NCI-H1694 treated with DMSO at 0.1 percent for 48 hours (cell line): ENCODE measurements at regions not wholly inside any gene's neighbourhood (a gene's known extent, or its start where the extent isn't known, plus 50 kb on each side); places are given as distances from the start of the nearest gene placed in this dataset.

Experiments used
- DNase-seq: peaks from one replicate; lab custom pipeline; 2025; lab: John Stamatoyannopoulos, UW

DNA sequence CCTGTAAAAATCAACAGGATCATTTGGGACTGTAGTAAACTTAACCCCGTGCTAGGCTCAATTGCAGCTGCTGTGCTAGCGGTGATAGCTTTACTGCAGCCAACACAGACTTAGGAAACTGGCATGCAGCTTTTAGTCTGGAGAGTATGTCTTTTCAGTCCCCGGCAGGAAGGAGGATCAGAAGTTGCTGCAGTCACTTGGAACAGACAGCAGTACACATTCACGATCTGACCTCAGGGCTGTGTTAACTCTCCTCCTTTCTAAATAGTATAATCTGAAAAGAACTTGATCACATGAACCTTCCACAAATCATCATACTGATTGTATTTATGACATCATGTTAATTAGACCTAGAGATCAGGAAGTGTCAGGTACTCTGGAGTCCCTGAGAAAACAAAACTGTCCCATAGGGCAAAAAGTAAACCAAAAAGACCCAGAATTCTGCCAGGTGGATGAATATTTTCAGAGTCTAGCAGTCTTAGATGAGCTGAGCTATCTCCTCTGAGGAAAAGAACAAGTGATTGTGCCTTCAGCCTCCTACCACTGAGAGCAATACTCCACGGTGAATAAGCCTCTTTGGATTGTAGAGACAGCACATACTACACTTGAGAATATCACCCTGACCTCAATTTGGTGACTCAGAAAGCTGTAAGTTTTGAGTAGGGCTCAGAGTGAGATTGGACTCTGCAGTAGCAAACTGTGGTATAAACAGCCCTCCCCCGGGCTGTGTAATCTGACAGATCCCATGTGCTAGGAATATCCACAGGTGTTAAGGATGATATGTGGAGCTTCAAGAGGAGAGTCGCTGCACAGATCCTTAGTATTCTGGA is 181.0 kb upstream of the GPR12 start:
- no peak for DNase-seq

GRCh38 chr13:26934096-26934495 is 173.5 kb upstream of the GPR12 start:
- no peak for DNase-seq

DNA sequence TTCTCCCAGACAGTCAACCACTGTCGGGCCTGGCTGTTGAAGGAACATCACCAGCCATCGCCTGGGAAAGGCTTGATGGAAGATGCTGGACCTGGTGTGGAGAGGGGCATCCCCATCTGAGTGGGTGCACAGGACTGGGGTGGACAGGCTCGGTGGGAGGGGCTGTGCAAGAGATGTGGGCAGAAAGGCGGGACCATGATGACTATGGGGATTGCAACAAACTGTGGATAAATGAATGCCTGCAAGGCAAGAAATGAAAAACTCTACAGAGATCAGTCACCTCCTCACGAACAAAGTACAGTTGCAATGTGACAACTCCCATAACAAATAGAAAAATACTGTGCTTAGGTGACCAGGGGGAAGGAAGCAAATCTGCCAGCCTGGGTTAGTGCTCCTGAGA is 171.9 kb upstream of the GPR12 start:
- DNase-seq = no peak

- peak; percentile 73 for DNase-seq
Observed at GRCh38 chr13:26929971-26930730, 169.6 kb upstream of the GPR12 start.

DNA sequence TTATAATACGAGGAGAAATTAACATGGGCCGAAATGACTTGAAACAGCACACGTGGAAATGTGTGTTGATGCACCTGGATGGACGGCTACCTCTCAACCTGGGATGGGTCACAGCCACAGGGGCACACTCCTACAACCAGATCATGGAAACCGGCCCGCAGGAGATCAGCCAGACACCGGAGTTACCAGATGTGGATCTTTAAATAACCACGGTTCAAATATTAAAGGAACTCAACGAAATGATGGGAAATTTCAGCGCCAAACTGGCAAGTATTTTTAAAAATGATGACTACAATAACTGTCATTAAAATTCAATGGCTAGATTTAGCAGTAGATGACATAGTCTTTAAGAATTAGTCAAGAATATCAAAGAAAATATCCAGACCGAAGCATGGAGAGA is 166.9 kb upstream of the GPR12 start:
- no peak for DNase-seq

- no peak for DNase-seq
Observed at GRCh38 chr13:26926371-26926770, 165.8 kb upstream of the GPR12 start.

GRCh38 chr13:26923824-26924605 is 163.4 kb upstream of the GPR12 start:
- DNase-seq = no peak

DNA sequence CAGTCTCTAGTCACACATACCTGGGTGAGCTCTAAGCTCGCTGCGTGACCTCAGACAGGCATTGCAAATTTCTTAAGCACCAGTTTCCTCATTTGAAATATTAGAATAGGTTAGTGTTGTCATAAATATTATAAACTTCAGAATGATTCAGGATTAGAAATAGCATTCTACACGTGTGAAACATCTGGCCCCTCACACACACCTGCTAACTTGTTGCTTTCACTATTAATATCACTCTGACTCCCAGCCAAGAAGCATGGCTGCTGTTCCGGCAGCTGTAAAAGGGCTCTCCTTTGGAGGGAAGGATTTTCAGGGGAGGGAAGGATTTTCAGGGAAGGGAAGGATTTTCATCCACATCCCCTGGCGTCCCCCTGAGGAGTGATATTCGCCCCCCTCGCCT is 161.3 kb upstream of the GPR12 start:
- DNase-seq = no peak

DNA sequence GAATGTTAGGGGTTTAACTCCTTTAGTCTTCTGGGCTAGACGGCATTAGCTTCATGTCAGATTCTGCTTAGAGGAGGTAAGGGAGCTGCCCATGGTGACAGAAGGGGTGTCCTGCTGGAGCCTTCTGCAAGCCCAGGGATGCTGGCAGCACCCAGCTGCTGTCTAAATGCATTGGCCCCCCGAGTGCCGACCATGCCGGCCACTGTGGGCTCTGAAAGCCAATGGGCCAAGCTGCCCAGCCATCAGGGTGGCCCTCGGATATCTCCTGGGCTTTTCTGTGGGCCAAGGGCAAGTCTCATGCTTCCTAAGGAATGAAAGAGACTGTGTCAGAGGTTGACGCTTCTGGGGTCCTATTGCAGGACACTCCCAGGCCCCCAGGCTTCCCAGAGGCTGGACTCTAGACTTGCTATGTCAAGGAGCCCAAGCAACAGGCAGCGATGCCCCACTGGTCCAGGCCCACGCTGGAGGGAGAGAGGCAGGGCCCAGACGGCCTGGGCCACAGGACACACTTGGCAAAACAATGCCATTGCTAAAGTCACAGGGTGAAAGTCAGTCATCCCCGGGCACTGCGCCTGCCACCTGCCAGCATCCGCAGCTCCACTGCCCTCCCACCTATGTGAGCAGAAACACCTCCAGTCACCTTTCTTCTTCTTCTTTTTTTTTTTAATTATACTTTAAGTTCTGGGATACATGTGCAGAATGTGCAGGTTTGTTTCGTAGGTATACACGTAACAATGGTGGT is 160.2 kb upstream of the GPR12 start:
- DNase-seq = no peak

DNA sequence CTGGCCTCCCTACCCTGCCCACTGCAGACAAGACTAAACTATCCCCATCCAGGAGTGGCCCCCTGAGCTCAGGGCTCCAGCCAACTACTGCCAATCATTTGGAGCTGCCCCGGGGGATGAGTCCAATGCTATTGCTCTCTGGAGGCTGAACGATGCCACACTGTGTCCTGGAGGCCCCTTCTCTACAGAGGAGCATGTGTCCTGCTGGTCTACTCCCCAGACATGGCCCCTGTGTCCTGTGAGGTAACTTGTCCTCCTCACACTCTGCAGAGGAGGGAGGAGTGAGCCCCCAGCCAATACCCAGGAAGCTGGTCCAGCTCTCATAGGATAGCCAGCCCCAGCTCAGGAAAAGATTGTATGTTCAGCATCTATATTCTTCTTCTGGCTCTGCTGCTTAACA is 159.1 kb upstream of the GPR12 start:
- DNase-seq = no peak

- no peak for DNase-seq
Observed at GRCh38 chr13:26919311-26919710, 158.7 kb upstream of the GPR12 start.

- DNase-seq = peak; percentile 61
Observed at GRCh38 chr13:26914624-26915023, 154.0 kb upstream of the GPR12 start.

GRCh38 chr13:26914148-26914547 is 153.6 kb upstream of the GPR12 start:
- no peak for DNase-seq

GRCh38 chr13:26910754-26911465 is 150.3 kb upstream of the GPR12 start:
- no peak for DNase-seq

- DNase-seq = no peak
Observed at GRCh38 chr13:26909477-26909876, 148.9 kb upstream of the GPR12 start.

- no peak for DNase-seq
Observed at GRCh38 chr13:26908126-26908525, 147.5 kb upstream of the GPR12 start.

- peak; percentile 18 for DNase-seq
Observed at GRCh38 chr13:26899202-26899601, 138.6 kb upstream of the GPR12 start.

GRCh38 chr13:26897706-26898550 is 137.3 kb upstream of the GPR12 start:
- DNase-seq = peak; percentile 11

DNA sequence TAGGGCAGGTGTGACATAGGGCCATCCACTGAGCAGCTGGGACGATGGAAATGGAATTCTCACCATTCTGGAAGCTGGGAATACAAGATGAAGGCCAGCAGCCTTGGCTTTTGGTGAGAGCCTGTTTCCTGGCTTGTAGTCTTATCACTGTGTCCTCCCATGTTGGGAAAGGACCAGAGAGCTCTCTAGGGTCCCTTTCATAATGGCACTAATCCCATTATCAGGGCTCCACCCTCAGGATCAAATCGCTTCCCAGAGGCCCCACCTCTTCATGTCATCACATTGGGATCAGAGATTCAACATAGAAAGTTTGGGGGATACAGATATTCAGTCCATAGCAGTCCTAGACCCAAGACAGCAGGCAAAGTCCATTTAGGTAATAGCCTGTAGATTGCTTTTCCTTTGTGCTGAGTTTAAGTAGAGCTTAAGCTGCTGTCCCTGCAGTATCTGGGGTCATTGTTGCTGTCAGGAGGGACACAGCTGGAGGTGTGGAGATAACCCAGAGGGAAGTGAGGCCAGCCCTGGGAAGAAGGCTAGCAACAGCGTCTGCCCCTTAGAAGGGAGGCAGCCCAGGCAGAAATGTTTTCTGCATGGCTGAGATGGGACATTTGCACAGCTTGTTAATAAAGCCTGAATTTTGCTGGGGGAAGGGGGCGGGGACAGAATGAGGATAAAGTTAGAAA is 136.5 kb upstream of the GPR12 start:
- no peak for DNase-seq
